Urothelium cell line (cell line): ENCODE measurements at regions not wholly inside any gene's neighbourhood (a gene's known extent, or its start where the extent isn't known, plus 50 kb on each side); places are given as distances from the start of the nearest gene placed in this dataset.
"Not testable (repeated sequence)": the region's sequence is repeated elsewhere in the genome, so short reads cannot be mapped to it uniquely, and the experiment has no call there.

Experiments used
- DNase-seq: peaks from one replicate; pipeline ENCODE4 v3.0.0; 2011; ENCODE audit warnings: low spot score, mixed read lengths
- FAIRE-seq: peaks from 2 replicates; lab custom pipeline; 2011; peaks lifted over from hg19 to GRCh38; lab: Jason Lieb, UNC

DNA sequence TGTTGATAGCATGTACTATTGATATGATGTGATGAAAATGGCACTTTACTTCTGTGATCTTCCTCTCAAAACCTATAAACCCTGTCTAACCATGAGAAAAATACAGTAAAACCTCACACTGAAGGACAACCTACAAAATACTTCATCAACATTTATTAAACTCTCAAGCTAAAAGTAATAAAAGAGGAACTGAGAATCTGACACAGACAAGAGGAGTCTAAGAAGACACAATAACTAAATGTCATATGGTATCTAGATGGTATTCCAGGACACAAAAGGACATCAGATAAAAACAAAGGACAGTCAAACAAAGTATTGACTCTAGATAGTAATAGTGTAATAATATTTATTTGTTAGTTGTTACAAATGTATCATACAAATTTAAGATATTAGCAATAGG lies 655.3 kb downstream of the SH3BGRL start:
- no peak for DNase-seq
- FAIRE-seq = no peak

DNA sequence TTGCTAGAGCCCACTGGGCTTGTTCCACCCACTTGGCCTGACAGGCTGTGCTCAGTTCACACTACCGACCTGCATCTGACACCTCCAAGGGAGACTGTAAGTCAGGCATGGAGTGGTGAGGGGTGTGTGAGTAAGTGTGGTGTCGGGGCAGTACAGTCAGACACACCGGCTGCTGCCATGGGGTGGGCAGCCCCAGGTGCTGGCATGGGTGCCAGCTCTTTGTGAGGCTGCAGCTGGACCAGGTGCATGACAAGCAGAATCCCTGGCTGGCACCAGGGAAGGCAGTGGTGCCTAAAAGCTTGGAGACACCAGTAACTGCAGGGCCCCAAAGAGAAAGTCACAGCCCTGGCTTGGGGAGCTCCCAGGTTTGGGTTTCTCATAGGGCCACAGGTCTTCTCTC lies 665.0 kb downstream of the SH3BGRL start:
- DNase-seq = no peak
- FAIRE-seq = no peak

DNA sequence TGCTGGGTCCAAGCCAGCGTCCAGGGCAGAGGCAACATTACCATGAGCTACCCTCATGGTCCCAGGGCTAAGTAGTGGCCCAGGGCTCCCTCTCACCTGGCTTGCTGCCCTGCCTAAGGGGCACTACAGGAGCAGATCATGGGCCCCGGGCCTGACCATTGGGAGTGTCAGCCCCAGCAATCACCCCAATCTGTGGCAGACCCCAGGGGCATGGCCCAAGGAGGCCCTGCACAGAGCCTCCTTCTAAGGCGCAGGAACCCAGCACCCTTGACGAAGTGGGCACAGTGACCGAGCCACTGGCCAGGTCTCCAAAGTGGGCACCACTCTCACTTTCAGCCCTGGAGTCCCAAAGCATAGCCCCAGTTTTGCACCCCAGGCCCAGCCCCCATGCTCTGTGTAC lies 667.1 kb downstream of the SH3BGRL start:
- FAIRE-seq = no peak

DNA sequence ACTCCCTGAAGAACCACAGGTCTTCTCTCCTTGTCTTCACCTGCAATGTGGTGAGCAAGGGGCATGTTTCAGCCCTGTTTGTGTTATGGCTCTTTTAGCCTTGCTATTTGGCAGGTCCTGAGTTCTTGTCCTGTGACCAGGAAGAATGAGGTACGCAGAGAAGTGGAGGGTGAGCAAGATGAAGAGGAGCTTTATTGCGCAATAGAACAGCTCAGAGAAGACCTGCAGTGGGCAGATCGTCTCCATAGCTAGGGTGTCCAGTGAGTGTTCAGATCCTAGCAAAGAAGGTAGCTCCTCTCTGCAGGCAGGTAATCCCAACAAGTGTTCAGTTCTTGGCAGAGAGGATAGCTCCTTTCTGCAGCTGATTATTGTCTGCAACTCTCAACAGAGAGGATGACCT lies 672.9 kb downstream of the SH3BGRL start:
- FAIRE-seq (no peak), DNase-seq (no peak)

More for the DNA sequence above, 667.1 kb downstream of the SH3BGRL start:
- DNase-seq = no peak

DNA sequence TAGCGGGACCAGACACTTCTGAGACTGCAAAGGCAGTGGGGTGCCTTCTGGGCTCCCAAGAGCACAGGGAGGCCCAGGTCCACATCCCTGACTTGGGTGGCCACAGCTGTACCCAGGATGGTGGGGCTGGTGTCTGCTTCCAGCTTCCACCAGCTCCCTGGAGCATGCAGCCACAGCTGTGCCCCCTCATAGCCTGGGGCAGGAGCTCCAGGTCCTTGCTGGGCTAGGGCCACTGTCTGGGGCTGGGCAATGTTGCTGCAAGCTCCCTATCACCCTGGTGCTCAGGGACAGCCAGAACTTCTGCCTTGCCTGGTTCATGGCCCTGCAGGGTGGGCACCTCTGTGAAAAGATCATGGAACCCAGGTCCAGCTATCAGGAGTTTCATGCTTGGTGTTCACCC lies 673.9 kb downstream of the SH3BGRL start:
- FAIRE-seq (no peak), DNase-seq (no peak)

DNA sequence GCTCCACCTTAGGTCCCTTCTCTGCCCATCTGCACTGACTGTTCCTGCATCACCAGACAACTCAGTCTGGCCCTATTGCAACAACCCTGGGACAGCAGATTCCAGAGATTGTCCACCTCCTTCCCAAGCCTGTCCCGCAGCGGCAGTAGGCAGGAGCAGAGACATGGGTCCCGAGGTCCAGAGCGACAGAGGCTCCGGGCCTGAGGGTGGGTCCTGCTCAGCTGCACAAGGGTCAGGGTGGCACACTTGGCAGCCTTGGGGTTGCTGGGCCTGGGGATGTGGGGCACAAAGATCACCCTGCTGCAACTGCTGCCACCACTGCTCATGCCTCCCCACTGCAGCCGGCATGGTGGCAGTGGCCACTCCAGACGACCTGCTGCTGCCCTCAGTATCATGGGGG lies 674.5 kb downstream of the SH3BGRL start:
- FAIRE-seq (no peak), DNase-seq (no peak)

DNA sequence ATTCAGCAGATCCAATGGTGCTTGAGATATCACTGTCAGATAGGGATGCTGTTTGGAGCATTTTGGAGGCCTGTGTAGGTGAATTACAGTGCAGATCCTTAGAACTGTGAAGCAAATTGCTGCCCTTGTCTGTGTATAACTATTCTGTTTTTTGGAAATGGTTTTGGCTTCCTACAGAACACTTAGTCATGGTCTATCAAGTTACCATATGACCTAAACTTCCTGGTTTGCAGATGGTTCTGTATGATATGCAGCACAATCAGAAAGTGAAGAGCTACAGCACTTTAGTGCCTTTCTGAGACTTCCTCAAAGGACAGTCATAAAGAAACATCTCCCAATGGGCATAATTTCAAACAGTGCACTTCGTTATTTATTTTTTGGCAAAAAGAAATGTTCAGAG lies 688.6 kb downstream of the SH3BGRL start:
- no peak for FAIRE-seq
- no peak for DNase-seq

DNA sequence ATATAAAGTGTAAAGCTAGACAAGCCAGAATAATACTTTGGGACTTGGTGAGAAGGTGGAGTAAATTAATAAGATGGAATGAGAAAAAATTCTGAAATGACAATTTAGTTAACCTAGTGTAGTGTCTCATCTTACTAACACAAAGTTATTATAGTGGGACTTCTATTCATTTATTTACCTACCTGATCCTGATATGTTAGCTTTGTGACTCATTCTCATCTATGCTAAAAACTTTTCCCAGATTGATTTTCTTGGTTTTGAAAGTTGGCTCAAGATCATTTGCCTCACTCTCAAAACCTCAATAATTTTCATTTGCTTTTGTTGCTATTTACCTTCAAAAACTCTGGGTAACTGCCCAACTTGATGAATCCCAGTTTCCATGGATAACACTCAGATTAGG lies 698.6 kb downstream of the SH3BGRL start:
- no peak for DNase-seq
- no peak for FAIRE-seq

DNA sequence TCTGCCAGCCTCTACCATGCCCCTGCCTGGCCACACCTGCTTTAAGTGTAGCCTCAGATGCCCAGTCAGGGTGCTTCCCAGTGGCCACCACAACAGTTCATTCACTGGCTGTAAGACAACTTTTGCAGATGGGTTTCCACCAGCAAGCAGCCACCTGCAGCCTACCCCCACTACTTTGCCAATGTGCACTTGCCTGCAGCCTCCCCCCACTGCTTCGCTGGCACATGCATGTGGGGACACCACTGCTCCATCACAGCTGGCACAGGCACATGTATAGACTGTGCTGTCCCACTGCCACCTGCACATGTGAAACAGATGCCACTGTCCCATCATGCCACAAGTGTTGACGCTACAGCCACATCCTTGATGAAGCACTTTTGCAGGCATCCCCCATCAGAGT lies 723.9 kb downstream of the SH3BGRL start:
- FAIRE-seq (no peak), DNase-seq (no peak)

DNA sequence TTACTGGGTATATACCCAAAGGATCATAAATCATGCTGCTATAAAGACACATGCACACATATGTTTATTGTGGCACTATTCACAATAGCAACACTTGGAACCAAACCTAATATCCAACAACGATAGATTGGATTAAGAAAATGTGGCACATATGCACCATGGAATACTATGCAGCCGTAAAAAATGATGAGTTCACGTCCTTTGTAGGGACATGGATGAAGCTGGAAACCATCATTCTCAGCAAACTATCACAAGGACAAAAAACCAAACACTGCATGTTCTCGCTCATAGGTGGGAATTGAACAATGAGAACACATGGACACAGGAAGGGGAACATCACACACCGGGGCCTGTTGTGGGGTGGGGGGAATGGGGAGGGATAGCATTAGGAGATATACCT lies 744.0 kb downstream of the SH3BGRL start:
- not testable (repeated sequence) for FAIRE-seq, DNase-seq

DNA sequence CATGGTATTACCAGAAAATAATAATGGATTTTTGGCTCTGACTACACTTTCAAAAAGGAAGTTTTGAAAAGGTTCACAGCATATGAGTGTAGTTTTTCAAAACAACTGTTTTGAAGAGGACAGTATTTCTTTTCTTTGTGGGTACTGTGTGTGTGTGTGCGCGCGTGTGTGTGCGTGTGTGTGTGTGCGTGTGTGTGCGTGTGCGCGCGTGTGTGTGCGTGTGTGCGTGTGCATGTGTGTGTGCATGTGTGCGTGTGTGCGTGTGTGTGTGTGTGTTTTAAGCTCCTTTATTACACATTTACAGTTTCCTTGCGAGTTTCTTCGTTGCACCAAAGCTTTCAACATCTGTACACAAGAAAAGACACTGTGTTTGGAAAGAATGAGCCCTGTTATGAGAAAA lies 755.4 kb downstream of the SH3BGRL start:
- no peak for FAIRE-seq

DNA sequence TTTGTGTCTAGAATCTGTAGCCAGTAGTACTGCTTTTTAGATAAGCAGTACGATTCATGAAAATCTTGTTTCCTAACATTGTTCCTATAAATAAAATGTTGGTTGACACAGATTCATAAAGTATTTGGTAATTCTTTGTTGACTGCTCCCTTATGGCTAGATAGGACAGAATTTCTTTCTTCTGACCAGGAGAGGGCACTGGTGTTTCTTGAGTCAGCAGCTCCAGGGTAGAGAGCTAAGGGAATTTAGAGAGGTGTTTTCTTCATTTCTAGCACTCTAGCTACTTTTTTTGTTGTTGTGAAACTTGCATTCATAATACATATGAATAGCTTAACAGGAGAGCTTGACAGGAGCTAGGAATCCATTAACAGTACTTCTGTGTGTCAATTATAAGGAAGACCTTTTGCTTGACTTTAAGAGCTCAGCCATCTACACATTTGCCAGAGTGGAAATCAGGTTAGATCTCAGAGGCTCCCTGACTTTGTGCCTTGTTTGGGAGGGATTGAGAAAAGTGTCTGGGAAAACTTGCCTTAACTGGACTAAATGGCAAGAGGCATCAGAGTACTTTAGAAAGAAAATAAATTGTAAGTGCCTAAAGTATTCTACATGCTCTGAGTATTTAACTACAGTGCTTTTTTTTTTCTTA lies 756.1 kb downstream of the SH3BGRL start:
- FAIRE-seq = no peak
- peak; percentile 11 for DNase-seq

More for the DNA sequence above, 755.4 kb downstream of the SH3BGRL start:
- DNase-seq = no peak

DNA sequence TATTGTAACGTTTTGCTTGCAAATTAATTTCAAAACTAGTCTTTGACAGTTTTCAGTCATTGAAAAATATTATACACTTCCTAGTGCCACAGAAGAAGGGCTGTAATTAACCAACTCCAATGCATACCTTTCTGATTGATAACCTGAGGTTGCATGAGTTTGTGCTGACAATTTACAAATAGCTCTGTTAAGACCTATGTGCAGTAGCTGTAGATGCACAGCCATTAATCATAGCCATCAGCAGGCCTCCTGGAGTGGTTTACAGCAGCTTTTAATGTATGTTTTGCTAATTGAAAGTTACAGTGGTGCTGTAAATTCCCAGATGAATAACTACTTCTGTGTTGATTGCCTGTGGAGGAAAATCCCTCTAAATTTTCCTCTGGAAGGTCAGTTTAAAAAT lies 758.1 kb downstream of the SH3BGRL start:
- FAIRE-seq (no peak), DNase-seq (no peak)

DNA sequence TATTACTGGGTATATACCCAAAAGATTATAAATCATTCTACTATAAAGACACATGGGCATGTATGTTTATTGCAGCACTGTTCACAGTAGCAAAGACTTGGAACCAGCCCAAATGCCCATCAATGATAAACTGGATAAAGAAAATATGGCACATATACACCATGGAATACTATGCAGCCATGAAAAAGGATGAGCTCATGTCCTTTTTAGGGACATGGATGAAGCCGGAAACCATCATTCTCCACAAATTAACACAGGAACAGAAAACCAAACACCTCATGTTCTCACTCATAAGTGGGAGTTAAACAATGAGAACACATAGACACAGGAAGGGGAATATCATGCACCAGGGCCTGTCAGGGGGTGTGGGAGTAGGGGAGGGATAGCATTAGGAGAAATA lies 772.5 kb downstream of the SH3BGRL start:
- not testable (repeated sequence) for DNase-seq, FAIRE-seq

DNA sequence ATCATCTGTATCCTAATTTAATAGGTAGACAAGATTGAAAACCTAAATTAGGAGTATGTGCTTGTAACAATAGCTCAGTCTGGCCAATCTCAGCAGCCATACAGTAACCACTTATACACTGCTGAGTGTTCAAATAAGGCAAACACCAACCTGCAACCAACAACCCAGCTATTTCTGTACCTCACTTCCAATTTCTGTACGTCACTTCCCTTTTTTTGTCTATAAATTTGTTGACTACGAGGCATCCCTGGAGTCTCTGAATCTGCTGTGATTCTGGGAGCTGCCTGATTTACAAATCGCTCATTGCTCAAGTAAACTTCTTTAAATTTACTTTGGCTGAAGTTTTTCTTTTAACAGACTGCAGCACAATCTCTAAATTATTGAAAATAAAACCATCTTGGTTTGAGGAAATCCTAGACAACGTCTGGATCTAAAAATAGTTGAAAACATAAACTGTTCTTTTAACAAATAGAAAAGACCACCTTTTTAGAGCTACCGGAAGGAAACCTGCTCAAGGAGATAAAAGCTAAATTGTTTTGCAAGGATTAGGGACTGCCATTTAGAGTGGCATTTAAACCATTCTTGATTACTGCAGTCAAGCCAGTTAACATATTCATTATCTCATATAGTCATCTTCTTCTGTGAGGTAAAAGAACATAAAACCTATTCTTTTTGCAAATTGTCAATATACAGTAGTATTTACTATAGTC lies 778.1 kb downstream of the SH3BGRL start:
- DNase-seq (no peak), FAIRE-seq (no peak)

DNA sequence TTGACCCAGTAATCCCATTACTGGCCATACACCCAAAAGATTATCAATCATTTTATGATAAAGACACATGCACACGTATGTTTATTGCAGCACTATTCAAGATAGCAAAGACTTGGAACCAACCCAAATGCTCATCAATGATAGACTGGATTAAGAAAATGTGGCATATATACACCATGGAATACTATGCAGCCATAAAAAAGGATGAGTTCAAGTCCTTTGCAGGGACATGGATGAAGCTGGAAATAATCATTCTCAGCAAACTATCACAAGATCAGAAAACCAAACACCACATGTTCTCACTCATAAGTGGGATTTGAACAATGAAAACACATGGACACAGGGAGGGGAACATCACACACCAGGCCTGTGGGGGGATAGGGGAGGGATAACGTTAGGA lies 785.3 kb downstream of the SH3BGRL start:
- DNase-seq, FAIRE-seq: not testable (repeated sequence)

DNA sequence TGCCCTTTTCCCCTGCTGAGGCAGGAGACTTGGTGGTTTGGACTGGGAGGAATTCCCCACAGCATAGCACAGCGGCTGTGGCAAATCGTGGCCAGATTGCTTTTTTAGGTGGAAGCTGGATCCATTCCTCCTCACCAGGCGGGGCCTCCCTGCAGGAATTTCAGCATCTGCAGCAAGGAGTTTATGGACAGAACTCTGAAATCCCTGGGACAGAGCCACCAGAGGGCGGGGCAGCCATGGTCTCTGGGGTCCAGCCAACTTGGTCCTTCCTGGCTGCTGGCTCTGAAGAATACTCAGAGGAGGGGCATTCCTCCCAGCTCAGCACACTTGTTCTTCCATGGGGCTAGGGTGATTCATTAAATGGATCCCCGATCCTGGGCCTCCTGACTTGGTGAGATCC lies 794.3 kb downstream of the SH3BGRL start:
- FAIRE-seq = no peak
- no peak for DNase-seq

DNA sequence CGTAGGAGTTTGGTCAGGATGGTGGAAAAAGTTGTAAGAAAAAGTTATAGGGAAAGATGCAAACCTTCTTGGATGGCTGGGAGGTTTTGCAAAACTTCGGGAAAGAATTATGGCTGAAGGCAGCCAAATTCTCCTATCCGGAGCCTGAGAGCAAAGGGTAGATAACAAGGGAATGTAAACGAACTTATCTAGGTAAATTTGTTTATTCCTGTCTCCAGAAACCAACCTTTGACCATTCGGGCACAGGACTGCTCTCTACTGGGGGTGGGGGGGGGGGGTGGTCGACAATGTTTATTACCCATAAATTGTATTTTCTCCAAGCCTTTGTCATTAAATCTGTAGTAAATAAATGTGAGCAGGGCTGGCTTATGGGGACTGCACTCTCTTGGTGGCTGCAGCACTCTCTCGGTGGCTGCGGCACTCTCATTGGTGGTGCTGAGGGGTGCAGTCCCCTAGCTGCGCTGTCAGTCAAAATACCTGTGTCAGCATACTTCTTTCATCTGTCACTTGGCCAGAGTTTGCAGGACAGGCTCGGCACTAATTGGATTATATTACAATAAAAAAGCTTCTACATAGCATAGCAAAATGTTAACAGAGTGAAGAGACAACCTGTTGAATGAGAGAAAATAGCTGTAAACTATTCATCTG lies 827.8 kb downstream of the SH3BGRL start:
- DNase-seq (no peak), FAIRE-seq (no peak)

DNA sequence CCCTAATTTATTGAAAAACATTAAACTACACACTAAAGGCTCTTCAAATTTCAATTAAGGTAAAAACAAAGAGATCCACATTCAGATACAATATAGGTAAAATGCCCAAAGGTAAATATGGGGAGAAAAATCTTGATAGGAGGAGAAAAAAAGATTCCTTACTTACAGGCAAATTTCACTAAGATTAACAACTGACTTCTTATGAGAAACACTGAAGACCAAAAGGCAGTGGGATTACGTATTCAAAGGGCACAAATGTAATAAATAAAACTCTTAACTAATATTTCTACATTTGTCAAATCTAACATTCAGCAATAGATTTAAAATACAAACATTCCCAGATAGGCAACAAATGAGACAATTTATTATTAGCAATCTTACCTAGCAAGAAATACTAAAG lies 829.3 kb downstream of the SH3BGRL start:
- FAIRE-seq (no peak), DNase-seq (no peak)

DNA sequence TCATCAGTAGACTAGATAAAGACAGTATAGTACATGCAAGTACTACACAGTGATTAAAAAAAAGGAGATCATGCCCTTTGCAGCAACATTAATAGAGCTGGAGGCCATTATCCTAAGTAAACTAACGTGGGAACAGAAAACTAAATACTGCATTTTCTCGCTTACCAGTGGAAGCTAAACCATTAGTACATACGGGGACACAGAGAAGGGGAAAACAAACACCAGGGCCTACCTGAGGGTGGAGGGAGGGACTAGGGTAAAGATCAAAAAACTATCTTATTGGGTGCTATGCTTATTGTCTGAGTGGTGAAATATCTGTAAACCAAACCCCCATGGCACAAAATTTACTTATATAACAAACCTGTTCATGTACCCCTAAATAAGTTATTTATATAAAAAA lies 836.9 kb downstream of the SH3BGRL start:
- FAIRE-seq = no peak
- DNase-seq = no peak

DNA sequence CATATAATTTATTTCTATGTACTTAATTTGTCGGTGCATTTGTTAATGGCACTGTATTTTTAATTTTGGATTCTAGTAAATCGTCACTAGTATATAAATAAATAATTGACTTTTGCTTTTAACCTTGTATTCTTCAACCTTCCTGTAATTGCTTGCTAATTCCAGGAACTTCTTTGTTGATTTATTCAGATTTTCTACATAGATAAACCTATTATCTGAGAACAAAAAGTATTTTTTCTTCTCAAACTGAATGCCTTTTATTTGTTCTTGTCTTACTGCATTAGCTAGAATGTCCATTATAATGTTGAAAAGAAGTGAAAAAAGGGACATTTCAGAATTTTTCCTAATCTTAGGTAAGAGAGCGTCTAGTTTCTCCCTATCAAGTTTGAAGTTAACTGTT lies 839.1 kb downstream of the SH3BGRL start:
- FAIRE-seq (no peak), DNase-seq (no peak)

DNA sequence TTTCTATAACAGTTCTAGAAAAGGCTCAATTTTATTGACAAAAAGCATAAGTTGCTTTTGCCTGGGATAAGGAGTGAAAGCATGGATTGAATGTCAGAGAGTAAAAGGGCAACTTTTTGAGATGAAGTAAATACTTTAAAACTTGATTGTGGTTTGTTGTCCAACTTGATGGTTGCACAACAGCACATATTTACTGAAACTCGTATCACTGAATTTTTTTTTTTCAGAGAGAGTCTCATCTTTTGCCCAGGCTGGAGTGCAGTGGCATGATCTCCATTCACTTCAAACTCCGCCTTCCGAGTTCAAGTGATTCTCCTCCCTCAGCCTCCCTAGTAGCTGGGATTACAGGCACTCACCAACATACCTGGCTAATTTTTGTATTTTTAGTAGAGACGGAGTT lies 856.8 kb downstream of the SH3BGRL start:
- DNase-seq (no peak), FAIRE-seq (no peak)
